Panc1 (cell line): ENCODE measurements at regions not wholly inside any gene's neighbourhood (a gene's known extent, or its start where the extent isn't known, plus 50 kb on each side); places are given as distances from the start of the nearest gene placed in this dataset.

Experiments used
- ATAC-seq: fragments of 200-7000 bp; cut with Tn5 transposase; 2 replicates; pipeline ENCODE4 v1.9.1; 2020; ENCODE audit warnings: mild to moderate bottlenecking, moderate library complexity
- BruUV-seq: library from RNA; stranded (reverse); fragments of 400-500 nt; replicated peaks from 2 replicates; lab custom pipeline; 2021; lab: Mats Ljungman, UMichigan
- CTCF ChIA-PET: fragments of 300-600 bp; sonication (Branson Sonifier 250); formaldehyde crosslinking; loops from one replicate; lab custom pipeline; 2022; ENCODE audit warnings: antibody characterized with exemption; lab: Charles Lee
- POLR2A ChIA-PET: fragments of 300-600 bp; sonication (Branson Sonifier 250); formaldehyde crosslinking; loops from one replicate; lab custom pipeline; 2022; ENCODE audit warnings: antibody characterized with exemption; lab: Charles Lee
- DNase-seq: peaks from one replicate; pipeline ENCODE4 v3.0.0-alpha.2; 2010; ENCODE audit warnings: low read depth, low spot score
- H3K27ac ChIP-seq: 2 replicates; pipeline ENCODE4 v1.5.1; 2011; ENCODE audit warnings: mild to moderate bottlenecking, low read length, inconsistent platforms
- H3K27me3 ChIP-seq: fragments of 200-500 bp; sonication (Bioruptor generic); 2 replicates; pipeline ENCODE4 v1.6.0; 2014; ENCODE audit warnings: low read length, inconsistent platforms; ENCODE audit not compliant: control insufficient read depth, insufficient read depth
- H3K36me3 ChIP-seq: fragments of 200-500 bp; sonication (Bioruptor generic); 2 replicates; pipeline ENCODE4 v1.5.1; 2014; ENCODE audit warnings: inconsistent platforms, mild to moderate bottlenecking, low read length, moderate library complexity; ENCODE audit not compliant: control insufficient read depth, insufficient read depth
- H3K4me1 ChIP-seq: 2 replicates; pipeline ENCODE4 v1.5.1; 2011; ENCODE audit warnings: inconsistent platforms, mild to moderate bottlenecking, low read length, moderate library complexity; ENCODE audit not compliant: control insufficient read depth, insufficient read depth
- H3K4me3 ChIP-seq, 2 experiments: 2 replicates each; pipeline ENCODE4 v1.5.1; 2011 to 2012; ENCODE audit warnings: low read depth in 2 of 2, low read length in 2 of 2, mild to moderate bottlenecking in 2 of 2, inconsistent platforms in 1 of 2, moderate library complexity in 1 of 2
- H3K9me3 ChIP-seq: fragments of 200-500 bp; sonication (Bioruptor generic); 2 replicates; pipeline ENCODE4 v1.5.1; 2014; ENCODE audit warnings: low read depth, mild to moderate bottlenecking, inconsistent platforms, low read length, moderate library complexity; ENCODE audit not compliant: control insufficient read depth, insufficient read depth
- POLR2AphosphoS5 ChIP-seq: IDR thresholded peaks from 2 replicates; pipeline ENCODE4 v1.6.1; 2012; ENCODE audit warnings: mild to moderate bottlenecking, low read depth, low read length, moderate library complexity
- SIN3A ChIP-seq: IDR thresholded peaks from 2 replicates; pipeline ENCODE4 v1.6.1; 2012; ENCODE audit warnings: low read depth, mild to moderate bottlenecking, low read length, moderate library complexity, borderline replicate concordance; ENCODE audit not compliant: insufficient read depth
- TCF7L2 ChIP-seq: IDR thresholded peaks from 2 replicates; pipeline ENCODE4 v1.6.1; 2011; ENCODE audit warnings: mild to moderate bottlenecking, low read depth, low read length, inconsistent platforms
- in situ Hi-C: cut with HindIII; loops from 2 replicates; pipeline ENCODE4 v1.10.0; 2016; ENCODE audit warnings: low sequenced_read_pairs, low pct_unique_long_range_greater_than_20kb
- intact Hi-C: fragments of 100-400 bp; cut with micrococcal nuclease; formaldehyde crosslinking; loops from one replicate; pipeline ENCODE4 v1.10.0; 2022; ENCODE audit not compliant: unreplicated experiment
- TF ChIP-seq, protein P1 (sequence below): fragments of 450-650 bp; IDR thresholded peaks from 2 replicates; pipeline ENCODE4 v1.5.1; 2017; ENCODE audit warnings: mild to moderate bottlenecking
- TF ChIP-seq, protein P2 (sequence below), 2 experiments: IDR thresholded peaks; 2 replicates each; pipeline ENCODE4 v1.6.1; 2011 to 2012; ENCODE audit warnings: low read depth in 2 of 2, control low read depth in 1 of 2, low read length in 1 of 2, mild to moderate bottlenecking in 1 of 2, moderate library complexity in 1 of 2; ENCODE audit not compliant: insufficient read depth in 1 of 2

DNA sequence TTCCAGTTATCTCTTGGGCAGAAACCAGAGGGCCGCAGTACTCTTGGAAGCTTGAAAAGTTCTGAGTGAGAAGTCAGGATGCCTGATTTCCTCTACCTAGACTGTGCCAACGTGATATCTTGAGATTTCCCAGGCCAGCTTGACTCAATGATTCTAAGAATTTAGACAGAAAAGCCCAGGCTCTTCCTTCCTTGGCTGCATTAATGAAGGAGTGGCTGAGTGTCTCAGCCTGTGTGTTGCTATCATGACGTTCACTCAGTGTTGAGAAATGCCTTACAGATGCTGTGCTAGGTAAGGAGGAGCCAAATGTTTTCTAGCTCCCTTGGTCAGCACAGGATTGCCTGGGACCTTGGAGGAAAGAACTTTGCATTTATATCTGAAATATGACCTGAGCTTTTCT, 454.1 kb upstream of the USP24 start:
- ATAC-seq, result no peak
- Histone ChIP-seq H3K9me3 (no peaks in the 10 kb centered on the region), H3K4me1 (no peaks in the 10 kb centered on the region), H3K27me3 (no peaks in the 10 kb centered on the region), H3K36me3 (no peaks in the 10 kb centered on the region), H3K4me3 (no peak overlapping the region), H3K27ac (no peak overlapping the region)
- DNase-seq, result no peak
- intact Hi-C loops, result no loop called here
- no TSS peak for BruUV-seq
- in situ Hi-C loops, result no loop called here
- CTCF ChIA-PET, result interaction anchor here (1.0 kb wide), 1 partner anchor 478 kb away, joined by 3 read pairs; no protein-coding TSS in a partner anchor
- no peak for TF ChIP-seq SIN3A
- TF ChIP-seq TCF7L2, result no peak
- TF ChIP-seq POLR2AphosphoS5, result no peak
- TF ChIP-seq, protein P1, sequence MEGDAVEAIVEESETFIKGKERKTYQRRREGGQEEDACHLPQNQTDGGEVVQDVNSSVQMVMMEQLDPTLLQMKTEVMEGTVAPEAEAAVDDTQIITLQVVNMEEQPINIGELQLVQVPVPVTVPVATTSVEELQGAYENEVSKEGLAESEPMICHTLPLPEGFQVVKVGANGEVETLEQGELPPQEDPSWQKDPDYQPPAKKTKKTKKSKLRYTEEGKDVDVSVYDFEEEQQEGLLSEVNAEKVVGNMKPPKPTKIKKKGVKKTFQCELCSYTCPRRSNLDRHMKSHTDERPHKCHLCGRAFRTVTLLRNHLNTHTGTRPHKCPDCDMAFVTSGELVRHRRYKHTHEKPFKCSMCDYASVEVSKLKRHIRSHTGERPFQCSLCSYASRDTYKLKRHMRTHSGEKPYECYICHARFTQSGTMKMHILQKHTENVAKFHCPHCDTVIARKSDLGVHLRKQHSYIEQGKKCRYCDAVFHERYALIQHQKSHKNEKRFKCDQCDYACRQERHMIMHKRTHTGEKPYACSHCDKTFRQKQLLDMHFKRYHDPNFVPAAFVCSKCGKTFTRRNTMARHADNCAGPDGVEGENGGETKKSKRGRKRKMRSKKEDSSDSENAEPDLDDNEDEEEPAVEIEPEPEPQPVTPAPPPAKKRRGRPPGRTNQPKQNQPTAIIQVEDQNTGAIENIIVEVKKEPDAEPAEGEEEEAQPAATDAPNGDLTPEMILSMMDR, result no peak
- TF ChIP-seq, protein P2, sequence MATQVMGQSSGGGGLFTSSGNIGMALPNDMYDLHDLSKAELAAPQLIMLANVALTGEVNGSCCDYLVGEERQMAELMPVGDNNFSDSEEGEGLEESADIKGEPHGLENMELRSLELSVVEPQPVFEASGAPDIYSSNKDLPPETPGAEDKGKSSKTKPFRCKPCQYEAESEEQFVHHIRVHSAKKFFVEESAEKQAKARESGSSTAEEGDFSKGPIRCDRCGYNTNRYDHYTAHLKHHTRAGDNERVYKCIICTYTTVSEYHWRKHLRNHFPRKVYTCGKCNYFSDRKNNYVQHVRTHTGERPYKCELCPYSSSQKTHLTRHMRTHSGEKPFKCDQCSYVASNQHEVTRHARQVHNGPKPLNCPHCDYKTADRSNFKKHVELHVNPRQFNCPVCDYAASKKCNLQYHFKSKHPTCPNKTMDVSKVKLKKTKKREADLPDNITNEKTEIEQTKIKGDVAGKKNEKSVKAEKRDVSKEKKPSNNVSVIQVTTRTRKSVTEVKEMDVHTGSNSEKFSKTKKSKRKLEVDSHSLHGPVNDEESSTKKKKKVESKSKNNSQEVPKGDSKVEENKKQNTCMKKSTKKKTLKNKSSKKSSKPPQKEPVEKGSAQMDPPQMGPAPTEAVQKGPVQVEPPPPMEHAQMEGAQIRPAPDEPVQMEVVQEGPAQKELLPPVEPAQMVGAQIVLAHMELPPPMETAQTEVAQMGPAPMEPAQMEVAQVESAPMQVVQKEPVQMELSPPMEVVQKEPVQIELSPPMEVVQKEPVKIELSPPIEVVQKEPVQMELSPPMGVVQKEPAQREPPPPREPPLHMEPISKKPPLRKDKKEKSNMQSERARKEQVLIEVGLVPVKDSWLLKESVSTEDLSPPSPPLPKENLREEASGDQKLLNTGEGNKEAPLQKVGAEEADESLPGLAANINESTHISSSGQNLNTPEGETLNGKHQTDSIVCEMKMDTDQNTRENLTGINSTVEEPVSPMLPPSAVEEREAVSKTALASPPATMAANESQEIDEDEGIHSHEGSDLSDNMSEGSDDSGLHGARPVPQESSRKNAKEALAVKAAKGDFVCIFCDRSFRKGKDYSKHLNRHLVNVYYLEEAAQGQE (IDR thresholded peaks at IDR 0.05; ENCODE audit: insufficient read depth in 1 of 2, low read depth in 2 of 2, low read length in 1 of 2), result no peak
- POLR2A ChIA-PET, result no interaction called here

DNA sequence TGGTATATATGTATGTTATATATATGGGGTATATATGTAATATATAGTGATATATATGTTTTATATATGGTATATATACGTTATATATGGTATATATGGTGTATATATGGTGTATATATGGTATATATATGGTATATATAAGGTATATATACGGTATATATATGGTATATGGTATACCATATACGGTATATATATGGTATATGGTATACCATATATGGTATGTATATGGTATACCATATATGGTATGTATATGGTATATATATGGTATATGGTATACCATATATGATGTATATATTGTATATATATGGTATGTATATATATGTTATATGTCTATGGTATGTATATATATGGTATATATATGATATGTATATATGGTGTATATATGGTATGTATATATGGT, 447.7 kb upstream of the USP24 start:
- no TSS peak for BruUV-seq
- DNase-seq (no peak), ATAC-seq (no peak)
- TF ChIP-seq, protein P2 (IDR thresholded peaks at IDR 0.05; ENCODE audit: insufficient read depth in 1 of 2, low read depth in 2 of 2, low read length in 1 of 2), result no peak
- TF ChIP-seq, protein P1, result no peak
- TF ChIP-seq POLR2AphosphoS5 (no peak), SIN3A (no peak), TCF7L2 (no peak)
- no peaks in the 10 kb centered on the region for H3K36me3 ChIP-seq
- no peaks in the 10 kb centered on the region for H3K27me3 ChIP-seq
- H3K4me3 ChIP-seq, result no peak overlapping the region
- no peaks in the 10 kb centered on the region for H3K9me3 ChIP-seq
- intact Hi-C loops, result no loop called here
- POLR2A ChIA-PET, result no interaction called here
- H3K27ac ChIP-seq, result no peak overlapping the region
- CTCF ChIA-PET, result no interaction called here
- H3K4me1 ChIP-seq, result no peaks in the 10 kb centered on the region
- in situ Hi-C loops, result no loop called here
